Stomach (tissue), 4 donors: ENCODE measurements at regions not wholly inside any gene's neighbourhood (a gene's known extent, or its start where the extent isn't known, plus 50 kb on each side); places are given as distances from the start of the nearest gene placed in this dataset.

Experiments
- CTCF ChIP-seq, 7 experiments: fragments of 450-650 bp in 4 of 7; fragments of 200-600 bp in 3 of 7; sonication (generic) in 3 of 7; IDR thresholded peaks; one replicate each; pipeline ENCODE4 v1.5.1; 2016 to 2019; ENCODE audit warnings: antibody characterized with exemption in 7 of 7, control low read depth in 2 of 7, mild to moderate bottlenecking in 1 of 7
- EP300 ChIP-seq: sonication (generic); formaldehyde crosslinking; IDR thresholded peaks from one replicate; pipeline ENCODE4 v1.6.1; 2017; ENCODE audit warnings: antibody characterized with exemption
- POLR2A ChIP-seq, 4 donors: fragments of 450-650 bp; IDR thresholded peaks; one replicate each; pipeline ENCODE4 v1.6.1; 2016; ENCODE audit warnings: antibody characterized with exemption in 4 of 4, control low read depth in 2 of 4, mild to moderate bottlenecking in 1 of 4, moderate library complexity in 1 of 4
- POLR2AphosphoS5 ChIP-seq, 3 donors: sonication (generic); formaldehyde crosslinking; IDR thresholded peaks; one replicate each; pipeline ENCODE4 v1.6.1; 2016; ENCODE audit warnings: antibody characterized with exemption in 3 of 3

- TF ChIP-seq POLR2A (IDR thresholded peaks at IDR 0.05) = no peak
- TF ChIP-seq CTCF (IDR thresholded peaks at IDR 0.05) = no peak
- TF ChIP-seq POLR2AphosphoS5 (IDR thresholded peaks at IDR 0.05) = no peak
- no peak for TF ChIP-seq EP300
These were observed 799.3 kb upstream of the ACO1 start for GRCh38 chr9:31585158-31585557.
